ENCODE measurements at regions not wholly inside any gene's neighbourhood (a gene's known extent, or its start where the extent isn't known, plus 50 kb on each side); places are given as distances from the start of the nearest gene placed in this dataset.

DNA sequence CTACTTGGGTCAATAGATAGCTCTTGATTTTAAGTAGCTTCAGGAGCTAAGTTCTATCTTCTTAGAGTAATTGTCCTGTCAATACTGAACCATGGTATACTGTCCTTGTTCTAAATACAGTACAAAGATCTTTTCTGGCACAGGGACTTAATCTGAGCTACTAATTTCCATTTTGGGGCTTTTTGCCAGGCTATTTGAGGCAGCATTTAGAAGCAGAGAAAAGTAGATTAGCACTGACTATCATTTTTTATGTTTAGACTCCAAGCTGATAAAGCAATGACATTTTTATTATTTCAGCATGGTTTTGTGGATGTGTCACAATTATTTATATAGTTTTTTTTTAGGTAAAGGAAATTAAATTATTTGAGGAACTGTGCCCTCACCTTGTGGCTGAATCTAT, 163.2 kb downstream of the FAT3 start:
- no peak for DNase-seq

DNA sequence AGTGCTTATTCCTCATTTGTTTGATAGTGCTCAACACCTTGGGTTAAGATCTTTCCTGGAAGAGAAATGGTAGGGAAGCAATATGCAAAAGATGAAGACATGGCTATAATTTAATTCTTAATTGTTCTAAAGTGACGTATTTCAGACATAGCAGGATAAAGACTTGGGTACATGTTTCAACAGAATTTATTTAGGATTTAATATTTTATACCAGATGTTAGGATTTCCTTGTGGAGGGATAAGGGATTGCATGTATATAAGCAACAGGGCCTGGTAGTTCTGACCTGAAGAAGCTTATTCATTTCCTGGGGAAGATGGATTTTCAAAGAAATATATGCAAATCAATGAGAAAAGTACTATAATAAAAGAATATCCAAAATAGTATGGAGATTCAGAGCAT, 163.8 kb downstream of the FAT3 start:
- no peak for DNase-seq

DNA sequence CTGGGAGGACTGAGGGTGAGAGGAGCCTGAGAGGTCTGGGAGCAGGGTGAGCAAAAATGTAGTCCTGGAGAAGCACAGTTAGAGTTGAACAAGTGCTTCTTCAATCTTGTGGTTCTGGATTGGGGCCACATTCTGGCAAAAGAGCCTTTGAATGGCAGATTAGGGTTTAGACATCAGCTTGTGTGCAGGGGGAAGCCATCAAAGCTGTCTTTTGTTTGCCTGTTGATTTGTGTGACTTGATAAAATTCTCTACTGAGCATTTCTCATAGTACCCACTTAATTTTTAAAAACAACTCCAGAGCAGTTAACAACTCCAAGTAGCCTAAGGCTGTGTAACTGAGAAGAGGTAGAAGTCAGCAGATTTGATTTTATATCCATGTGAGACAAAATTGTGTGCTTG, 166.2 kb downstream of the FAT3 start:
- no peak for DNase-seq

DNA sequence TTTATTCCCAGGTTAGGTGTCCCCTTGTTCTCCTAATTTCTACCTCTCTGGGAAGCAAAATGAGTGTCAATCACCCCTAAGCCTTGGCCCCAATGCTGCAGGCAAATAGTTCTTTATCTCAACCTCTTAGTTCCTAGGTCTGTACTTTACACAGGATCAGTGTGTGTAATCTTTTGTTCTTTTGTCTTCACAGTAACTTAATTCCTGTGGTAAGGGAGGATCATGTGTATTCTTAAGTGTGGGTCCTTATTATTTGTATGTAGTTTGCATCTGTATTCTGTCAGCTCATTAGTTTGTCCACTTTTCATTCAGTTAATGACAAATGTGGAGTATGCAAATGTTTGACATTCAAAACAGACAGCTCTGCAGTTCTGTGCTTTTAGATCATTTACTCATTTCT, 166.7 kb downstream of the FAT3 start:
- DNase-seq = no peak

DNA sequence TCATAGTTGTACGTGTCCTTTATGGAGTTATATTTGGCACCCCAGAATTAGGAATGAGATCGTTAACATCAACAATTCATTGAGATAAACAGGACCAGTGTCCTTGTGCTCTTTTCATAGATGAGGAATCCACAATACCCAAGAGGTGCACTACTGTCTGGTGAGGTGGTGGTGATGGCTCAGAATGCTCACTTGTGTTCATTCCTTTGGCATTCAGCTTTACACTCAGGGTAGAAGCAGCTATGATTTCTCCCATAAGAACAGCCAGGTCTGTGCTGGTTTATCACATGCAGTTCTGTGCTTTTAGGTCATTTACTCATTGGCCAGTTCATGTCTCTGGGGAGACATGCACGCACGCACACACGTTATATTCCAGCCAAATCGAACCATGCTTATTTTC, 167.2 kb downstream of the FAT3 start:
- DNase-seq = no peak

DNA sequence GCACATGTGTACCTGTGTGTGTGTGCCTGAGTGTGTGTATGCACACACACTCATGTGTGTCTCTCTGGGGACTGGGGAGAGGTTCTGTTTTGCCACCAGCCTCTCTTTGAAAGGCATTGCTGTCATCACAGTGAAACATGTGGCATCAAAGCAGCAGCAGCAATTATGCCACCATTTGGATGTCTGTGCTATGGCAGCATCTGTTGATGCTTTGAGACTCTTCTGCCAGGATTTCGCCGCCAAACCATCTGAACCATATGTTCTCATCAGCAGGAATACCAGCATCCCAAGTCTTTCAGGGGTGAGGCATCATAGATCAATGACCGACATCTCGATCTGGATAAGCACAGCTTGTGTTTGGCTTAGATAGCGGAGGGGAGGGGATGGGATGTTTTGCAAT, 168.6 kb downstream of the FAT3 start:
- no peak for DNase-seq

DNA sequence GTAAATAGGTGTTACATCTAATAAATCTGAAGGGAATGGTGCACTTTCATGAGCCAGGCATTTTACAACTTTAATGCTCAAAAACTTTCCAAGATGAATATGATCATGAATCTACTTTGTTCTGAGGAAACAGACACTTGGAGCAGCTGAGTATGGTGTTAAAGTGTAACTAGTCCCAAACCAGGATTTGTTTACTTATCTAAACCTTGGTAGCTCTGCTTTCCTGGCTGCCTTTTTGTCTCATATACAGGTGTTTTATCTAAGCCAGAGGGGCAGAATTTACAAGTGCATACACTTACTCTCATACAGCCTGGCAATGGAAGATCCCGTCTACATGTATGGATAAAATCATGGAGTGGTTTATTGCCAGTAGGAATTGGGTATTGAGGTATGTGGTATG, 171.5 kb downstream of the FAT3 start:
- no peak for DNase-seq

DNA sequence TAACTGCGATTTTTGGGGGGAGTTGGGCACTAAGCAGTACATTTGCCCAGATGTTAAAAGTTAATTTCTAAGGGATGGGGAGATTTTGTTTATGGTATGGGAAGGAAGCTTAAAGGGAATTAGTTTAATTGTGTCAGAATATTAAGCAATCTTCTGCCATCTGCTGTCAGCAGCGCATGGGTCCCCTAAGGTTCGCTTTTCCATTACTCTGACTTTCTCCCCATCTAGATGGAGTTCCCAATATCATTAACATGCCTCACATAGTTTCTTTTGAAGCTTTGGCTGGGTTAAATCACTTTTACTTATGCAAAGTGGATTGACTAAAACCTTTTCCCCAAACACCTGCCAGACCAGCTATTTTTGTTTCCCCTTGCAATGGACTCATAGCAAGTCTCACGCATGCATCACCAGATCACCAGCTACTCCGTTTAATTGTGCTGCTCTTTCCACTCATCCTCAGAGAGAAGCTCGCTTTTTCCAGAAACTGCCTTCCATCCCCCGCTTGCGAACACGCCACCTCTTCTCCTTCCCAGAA, 172.7 kb downstream of the FAT3 start:
- DNase-seq = no peak

DNA sequence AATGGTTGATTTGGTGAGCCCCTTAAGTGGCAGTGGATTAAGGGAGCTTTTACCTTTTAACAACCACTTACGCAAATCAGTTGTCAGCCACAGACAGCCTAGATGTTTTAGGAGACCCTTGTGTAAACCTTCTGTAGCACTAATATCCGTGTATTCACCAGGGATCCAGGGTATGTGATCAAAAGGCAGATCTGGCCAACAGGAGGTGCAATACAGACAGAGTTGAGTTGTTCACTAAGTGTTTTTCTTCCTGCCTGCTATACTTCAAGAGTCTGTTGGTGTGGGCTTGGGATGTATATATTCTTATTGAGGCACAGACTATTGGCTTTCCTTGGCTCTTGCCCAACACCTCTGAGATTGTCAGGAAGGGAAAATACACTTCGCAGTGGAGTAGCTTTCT, 175.1 kb downstream of the FAT3 start:
- no peak for DNase-seq

DNA sequence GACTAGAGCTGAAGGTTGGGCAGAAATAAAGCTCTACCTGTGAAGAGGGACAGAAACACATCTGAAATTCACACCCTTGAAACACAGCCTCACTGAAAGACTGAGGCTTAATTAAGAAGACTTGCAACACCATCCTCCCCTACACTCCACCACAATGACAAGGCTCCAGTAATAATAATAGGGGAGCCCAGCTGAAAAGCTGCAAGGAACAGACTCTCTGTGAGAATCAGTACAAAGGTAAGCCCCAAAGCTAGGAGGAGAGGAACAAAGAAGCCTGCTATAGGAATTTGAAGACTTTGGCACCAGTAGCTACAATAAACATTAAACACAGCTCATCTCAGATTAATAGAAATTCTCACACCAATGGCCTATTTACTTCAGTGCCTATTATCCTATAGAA, 176.9 kb downstream of the FAT3 start:
- DNase-seq = no peak

DNA sequence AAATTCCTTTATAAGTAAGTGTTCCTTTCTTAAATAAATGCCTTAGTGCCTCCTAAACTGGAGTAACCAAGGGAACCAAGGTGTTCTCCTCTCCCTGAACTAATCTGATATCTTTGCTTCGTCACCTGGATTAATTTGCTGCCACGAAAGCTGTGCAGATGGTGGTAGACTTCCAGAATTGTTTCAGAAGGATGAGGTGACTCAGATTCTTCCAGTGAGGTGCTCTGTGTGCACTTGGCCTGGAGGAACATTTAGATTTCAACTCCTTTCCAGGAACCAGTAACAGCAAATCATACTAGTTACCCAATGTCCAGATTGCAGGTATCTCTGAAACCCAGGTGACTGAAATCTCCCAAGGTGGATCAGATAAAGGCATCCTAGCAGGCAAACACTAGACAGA, 181.9 kb downstream of the FAT3 start:
- DNase-seq = no peak

DNA sequence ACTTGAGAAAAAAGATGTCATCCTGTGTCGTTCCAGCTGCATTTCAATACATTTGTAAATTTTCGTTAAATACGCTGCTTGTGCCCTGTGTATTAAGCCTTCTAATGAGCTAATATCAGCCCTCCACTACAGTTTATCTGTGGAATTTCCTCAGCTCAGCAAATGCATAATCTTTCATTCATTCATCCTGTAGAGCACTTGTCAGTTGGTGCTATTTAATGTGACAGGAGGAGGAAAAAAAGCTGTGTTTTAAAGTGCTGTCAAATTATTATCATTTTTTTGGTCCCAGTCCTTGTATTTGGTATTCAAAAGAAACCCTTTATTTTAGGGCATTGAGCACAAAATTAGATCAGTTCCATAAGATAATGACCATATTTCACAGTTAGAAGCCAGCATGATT, 184.7 kb downstream of the FAT3 start:
- no peak for DNase-seq

DNA sequence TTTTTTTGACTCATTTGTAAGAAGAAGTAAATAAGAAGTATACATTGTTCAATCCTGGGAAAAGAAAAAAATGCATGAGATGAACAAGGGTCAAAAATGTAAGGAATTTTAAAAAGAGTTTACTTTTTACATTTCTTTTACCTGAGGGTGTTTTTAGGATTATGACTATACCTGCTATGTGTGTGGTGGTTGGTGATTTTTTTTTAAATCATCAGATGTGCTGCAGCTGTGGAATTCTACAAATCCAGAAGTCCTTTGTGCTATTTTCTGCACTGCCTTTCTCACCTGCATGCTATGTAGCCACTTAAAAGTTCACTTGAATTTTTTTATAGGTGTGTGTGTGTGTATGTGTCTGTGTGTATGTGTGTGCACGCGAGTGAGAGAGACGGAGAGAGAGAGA, 185.3 kb downstream of the FAT3 start:
- DNase-seq = no peak

DNA sequence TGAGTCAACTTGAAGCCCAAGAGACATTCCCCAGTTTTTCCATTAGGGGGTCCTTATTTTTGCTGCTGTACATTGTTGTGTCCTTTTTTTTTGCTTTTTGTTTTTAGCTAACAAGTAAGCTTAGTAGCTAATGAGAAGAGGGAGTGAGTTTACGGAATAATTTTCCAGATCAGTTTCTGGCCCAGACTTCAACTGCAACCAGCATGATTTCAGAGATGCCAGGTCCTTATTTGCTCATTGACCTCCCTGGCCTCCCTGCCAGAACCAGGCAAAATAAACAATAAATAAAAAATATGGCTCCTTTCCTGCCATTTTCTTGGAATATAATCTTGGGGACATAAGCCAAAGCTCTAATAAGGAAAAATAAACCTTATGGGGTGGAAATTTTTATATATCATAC, 185.9 kb downstream of the FAT3 start:
- no peak for DNase-seq

DNA sequence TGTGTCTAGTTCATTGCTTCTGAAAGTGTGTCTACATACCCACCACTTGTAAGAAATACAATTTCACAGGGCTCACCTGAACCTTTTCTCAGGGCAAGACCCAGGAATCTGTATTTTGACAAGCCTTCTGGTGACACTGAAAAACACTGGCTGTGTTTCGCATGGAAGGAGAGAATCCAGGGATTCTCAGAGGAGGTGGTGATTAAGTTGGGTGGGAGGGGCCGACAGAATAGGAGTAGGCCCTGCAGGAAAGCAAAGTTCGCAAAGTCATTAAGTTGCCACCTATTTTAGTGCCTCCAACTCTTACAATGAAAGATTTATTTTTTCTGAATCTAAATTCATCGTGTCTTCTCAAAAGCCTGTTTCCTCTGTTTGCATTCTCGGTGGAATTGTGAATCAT, 186.8 kb downstream of the FAT3 start:
- DNase-seq = no peak

DNA sequence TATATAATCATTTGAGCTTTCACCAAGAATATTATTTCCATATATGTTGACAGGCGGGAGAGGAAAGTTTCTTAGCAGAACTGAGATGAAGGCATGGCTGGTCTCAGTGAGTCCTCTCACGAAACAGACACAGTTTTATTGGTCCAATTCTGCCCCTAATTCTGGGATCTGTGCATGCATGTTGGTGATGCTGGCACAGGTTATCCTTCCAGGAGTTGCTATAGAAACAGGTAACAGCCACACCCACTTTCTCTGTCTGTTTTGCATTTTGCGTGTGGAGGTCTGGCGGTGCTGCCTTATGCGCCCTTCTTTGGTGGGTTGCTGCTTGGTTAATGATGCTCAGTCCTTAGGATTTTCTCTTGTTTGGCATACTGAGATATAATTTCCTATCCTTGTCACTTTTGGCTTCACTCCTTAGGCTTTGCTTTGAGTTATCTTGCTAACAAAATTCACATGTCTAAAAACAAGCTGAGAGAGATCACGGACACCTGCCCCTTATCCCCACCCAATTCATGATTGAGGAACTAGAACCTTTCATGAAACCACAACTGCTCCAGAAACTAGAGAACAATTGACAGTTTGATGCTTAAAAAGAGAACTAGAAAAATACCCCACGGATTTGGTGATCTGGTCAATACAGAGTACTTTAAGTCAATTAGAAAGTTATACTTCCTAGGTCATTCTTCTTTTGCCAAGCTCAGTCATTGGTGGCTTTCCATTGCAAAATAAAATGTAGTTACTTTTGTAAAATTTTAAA, 189.3 kb downstream of the FAT3 start:
- DNase-seq = no peak

DNA sequence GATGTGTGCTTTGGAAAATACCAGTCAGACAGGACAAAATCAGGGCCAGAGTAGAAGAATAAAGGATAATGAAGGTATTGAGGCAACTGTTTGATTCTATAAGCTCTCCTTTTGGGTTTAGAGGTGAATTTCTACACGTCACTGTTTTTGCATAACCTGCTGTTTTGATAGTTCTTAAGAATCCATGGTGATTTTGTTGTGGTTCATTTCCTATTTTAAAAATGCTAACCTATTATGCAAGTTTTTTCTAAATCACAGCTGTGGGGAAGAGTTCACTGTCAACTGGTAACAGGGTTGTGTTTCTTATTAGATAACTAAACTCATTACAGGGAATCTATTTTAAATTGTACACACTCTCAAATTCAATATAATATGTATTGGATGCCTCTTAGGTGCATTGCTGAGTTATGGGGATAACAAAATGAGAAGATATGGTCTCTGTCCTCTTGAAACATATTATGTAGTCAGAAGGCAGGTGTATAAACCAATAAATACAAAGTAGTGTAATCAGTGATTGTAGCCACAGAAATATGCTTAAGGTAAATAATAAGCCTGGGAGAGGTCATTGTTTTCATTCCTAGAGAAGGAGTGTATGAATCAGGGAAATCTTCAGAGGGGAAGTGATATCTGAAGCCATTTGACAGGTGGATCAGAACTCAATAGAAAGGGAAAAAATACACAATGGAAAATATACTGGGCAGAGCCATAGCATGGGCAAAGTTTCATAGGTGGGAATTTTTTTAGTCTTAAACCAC, 192.5 kb downstream of the FAT3 start:
- DNase-seq = no peak

DNA sequence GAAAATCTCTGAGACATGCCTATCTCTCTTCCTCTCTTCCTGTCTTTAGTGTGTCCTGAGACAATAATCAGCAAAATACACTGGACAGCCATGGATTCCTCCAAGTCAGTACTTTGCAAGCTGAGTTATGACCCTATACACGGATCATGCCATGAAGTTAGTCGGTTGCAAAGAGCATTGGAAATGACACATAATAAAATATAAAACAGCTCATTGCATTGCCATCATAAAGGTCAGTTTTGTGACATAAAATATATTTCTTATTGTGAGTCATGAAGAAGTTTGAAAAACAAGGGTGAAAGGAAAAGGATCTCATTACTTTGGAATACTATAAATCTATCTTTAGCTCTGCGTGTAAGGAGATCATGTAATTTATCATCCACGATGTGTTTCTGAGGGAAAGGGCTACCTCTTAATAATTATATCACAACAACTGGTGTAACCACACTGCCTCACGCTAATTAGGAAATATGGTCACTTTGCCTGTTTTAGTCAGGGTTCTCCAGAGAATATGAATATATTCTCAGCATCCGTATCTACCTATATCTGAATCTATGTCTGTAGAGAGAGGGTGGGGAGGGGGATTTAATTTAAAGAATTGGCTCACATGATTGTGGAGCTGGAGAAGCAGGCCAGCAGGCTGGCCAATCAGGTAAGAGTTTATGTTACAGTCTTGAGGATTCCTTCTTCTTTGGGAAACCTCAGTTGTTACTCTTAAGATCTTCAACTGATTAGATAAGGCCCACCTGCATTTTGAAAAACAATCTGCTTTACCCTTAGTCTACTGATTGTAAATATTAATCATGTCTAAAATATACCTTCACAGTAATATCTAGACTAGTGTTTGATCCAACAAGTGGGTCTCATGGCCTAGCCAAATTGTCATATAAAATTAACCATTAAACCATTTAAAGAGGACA, 198.8 kb downstream of the FAT3 start:
- DNase-seq = no peak

DNA sequence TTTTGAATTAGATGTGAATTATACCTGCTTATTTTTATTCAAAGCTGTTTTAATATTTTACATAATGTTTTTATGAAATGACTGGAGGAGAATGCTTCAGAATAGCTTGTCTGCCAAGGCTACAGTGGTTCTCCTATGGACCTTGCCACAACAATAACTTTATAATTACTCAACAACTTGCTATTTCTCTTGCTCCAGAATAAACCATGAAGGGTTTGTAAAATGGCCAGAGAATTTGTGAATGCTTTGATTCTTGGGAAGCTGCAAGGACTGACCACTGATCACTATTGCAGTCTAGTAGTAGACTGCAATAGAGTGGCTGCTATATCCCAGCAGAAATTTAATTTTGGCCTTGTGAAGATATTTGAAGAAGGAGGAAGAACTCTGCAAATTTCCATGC, 199.7 kb downstream of the FAT3 start:
- no peak for DNase-seq

DNA sequence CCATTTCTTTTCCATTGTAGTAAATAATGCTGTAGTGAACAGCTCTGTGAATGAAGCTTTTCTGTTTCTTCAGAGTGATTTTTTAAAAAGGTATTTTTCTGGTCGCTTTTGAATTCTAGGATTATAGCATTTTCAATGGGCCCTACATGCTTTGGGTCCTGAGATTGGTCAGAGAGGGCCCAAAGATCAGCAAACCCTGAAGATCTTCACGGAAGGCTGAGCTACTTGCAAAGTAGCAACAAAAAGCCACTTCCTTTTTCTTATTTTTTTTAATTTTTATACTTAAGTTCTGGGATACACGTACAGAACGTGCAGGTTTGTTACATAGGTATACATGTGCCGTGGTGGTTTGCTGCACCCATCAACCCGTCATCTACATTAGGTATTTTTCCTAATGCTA, 200.5 kb downstream of the FAT3 start:
- DNase-seq = no peak

DNA sequence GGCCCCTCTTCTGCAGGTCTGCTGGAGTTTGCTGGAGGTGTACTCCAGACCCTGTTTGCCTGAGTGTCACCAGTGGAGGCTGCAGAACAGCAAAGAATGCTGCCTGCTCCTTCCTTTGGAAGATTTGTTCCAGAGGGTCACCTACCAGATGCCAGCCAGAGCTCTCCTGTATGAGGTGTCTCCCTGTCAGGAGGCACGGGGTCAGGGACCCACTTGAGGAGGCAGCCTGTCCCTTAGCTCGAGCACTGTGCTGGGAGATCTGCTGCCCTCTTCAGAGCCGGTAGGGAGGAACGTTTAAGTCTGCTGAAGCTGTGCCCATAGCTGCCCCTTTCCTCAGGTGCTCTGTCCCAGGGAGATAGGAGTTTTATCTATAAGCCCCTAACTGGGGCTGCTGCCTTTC, 207.9 kb downstream of the FAT3 start:
- DNase-seq = no peak

DNA sequence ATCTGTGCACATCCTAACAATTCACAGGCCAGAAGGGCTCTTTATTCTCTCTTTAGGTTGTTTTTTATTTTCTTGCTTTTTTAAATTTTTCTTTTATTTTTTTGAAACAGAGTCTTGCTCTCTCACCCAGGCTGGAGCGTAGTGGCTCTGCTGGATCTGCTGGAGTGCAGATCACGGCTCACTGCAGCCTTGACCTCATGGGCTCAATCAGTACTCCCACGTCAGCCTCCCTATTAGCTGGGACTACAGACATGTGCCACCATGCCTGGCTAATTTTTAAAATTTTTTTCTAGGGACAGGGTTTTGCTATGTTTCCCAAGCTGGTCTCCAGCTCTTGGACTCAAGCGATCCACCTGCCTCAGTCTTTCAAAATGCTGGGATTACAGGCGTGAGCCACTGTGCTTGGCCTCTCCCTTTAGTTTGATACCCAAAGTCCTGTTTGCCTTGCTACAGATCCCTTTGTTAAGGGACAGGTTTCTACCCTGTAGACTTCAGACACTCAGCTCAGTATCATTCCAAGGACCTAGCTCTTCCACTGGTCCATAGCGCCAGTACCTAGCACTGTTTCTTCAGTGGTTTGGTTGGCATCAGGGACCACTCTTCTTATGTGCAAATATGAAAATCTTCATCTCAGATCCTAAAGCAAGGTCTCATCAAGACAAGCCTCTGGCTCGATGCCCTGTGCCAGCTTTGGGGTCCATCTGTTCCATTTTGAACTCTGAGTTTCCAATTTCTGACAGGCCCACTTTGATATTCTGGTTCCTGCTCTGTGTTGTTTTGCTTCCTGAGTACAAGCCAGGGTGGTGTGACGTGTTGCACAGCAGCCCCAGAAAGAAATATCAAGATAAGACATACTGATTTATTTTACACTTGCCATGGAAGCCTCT, 211.7 kb downstream of the FAT3 start:
- DNase-seq = no peak
